ENCODE measurements at regions not wholly inside any gene's neighbourhood (a gene's known extent, or its start where the extent isn't known, plus 50 kb on each side); places are given as distances from the start of the nearest gene placed in this dataset.

DNA sequence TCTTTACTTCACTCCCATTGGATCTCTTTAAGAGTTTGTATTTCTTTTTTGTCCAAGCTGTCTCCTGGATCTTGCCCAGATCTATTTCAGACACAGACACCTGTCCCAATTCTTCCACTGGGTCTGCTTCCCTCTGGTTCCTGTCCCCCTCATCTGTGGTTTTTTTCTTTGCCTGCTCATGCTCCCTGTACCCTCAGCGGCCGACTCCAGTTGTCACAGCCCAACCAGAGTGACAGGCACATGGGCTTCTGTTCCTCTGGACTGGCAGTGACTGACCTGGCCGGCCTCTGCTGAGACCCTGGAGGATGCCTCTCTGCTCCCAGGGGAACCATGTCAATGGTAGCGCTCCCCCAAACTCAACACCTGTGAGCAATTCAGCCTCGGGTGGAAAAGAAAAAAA, 142.6 kb downstream of the WSCD1 start:
- Histone ChIP-seq H3K27ac (ENCODE audit: low read depth, low read length) (no peak overlapping the region), H3K4me2 (ENCODE audit: low read length) (no peak overlapping the region), H3K9me3 (ENCODE audit: control insufficient read depth, insufficient read depth, low read length) (no peaks in the 10 kb centered on the region), H3K36me3 (ENCODE audit: control insufficient read depth, low read length) (no peaks in the 10 kb centered on the region), H3K9me2 (replicated peaks; ENCODE audit: control insufficient read depth, low read length) (no peaks in the 10 kb centered on the region), H4K20me1 (ENCODE audit: control insufficient read depth, insufficient read depth, low read depth, low read length) (no peaks in the 10 kb centered on the region), H3K4me3 (ENCODE audit: low read length) (no peak overlapping the region), H3F3A (ENCODE audit: control insufficient read depth, insufficient read depth) (no peaks in the 10 kb centered on the region), H3K27me3 (ENCODE audit: control insufficient read depth, low read length) (no peaks in the 10 kb centered on the region), H3K79me2 (ENCODE audit: control insufficient read depth, low read length) (no peaks in the 10 kb centered on the region), H3K4me1 (ENCODE audit: control insufficient read depth, low read length) (no peaks in the 10 kb centered on the region)
- TF ChIP-seq, protein P1, sequence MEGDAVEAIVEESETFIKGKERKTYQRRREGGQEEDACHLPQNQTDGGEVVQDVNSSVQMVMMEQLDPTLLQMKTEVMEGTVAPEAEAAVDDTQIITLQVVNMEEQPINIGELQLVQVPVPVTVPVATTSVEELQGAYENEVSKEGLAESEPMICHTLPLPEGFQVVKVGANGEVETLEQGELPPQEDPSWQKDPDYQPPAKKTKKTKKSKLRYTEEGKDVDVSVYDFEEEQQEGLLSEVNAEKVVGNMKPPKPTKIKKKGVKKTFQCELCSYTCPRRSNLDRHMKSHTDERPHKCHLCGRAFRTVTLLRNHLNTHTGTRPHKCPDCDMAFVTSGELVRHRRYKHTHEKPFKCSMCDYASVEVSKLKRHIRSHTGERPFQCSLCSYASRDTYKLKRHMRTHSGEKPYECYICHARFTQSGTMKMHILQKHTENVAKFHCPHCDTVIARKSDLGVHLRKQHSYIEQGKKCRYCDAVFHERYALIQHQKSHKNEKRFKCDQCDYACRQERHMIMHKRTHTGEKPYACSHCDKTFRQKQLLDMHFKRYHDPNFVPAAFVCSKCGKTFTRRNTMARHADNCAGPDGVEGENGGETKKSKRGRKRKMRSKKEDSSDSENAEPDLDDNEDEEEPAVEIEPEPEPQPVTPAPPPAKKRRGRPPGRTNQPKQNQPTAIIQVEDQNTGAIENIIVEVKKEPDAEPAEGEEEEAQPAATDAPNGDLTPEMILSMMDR (IDR thresholded peaks at IDR 0.05; ENCODE audit: low read depth, low read length, poor library complexity, severe bottlenecking), result no peak
- TF ChIP-seq EZH2phosphoT487 (IDR thresholded peaks at IDR 0.05; ENCODE audit: borderline replicate concordance, low read length), result no peak

DNA sequence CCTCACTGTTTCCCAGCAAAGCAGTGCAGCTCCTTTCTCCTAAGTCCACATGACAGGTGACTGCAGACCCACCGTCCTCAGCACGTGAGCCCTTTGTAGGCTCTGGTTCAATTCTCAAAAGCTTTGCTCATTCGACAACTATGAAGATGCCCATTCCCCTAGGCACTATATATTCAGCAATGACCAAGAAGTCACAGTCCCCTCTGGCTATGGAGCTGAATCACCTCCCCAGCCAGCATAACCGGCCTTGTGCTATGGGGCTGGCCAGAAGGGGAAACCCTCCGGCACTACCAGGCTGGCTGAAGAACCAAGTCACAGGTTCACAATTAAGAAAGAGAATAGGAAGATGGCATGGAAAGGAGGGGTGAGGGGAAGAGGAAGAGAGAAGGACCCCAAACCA, 139.7 kb downstream of the WSCD1 start:
- no peak for TF ChIP-seq EZH2phosphoT487 (IDR thresholded peaks at IDR 0.05; ENCODE audit: borderline replicate concordance, low read length)
- TF ChIP-seq, protein P1 (IDR thresholded peaks at IDR 0.05; ENCODE audit: low read depth, low read length, poor library complexity, severe bottlenecking), result no peak
- Histone ChIP-seq H4K20me1 (ENCODE audit: control insufficient read depth, insufficient read depth, low read depth, low read length) (no peaks in the 10 kb centered on the region), H3K27ac (ENCODE audit: low read depth, low read length) (no peak overlapping the region), H3K27me3 (ENCODE audit: control insufficient read depth, low read length) (no peaks in the 10 kb centered on the region), H3K4me3 (ENCODE audit: low read length) (no peak overlapping the region), H3K36me3 (ENCODE audit: control insufficient read depth, low read length) (no peaks in the 10 kb centered on the region), H3F3A (ENCODE audit: control insufficient read depth, insufficient read depth) (no peaks in the 10 kb centered on the region), H3K4me2 (ENCODE audit: low read length) (no peak overlapping the region), H3K4me1 (ENCODE audit: control insufficient read depth, low read length) (no peaks in the 10 kb centered on the region), H3K9me2 (replicated peaks; ENCODE audit: control insufficient read depth, low read length) (no peaks in the 10 kb centered on the region), H3K9me3 (ENCODE audit: control insufficient read depth, insufficient read depth, low read length) (no peaks in the 10 kb centered on the region), H3K79me2 (ENCODE audit: control insufficient read depth, low read length) (no peaks in the 10 kb centered on the region)

DNA sequence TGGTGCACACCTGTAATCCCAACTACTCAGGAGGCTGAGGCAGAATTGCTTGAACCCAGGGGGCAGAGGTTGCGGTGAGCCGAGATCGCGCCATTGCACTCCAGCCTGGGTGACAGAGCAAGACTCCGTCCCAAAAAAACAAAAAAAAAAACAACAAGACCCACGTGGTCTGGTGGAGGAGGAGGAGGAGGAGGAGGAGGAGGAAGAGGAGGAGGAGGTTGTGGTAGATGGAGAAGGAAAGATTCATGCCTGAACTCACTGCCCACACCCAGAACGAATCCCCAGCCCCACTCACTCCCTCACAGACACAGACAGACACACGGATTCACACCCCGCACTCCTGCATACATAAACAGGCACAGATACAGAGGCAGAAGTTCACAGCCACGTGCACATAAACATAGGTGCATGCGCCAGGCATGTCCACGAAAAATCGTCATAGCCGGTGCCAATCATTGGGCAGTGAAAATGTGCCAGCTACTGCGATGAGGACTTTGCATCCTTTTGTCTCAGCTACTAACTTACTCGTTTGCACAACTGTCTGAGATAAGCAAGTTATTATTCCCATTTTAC, 138.5 kb downstream of the WSCD1 start:
- H3K79me2 ChIP-seq (ENCODE audit: control insufficient read depth, low read length), result no peaks in the 10 kb centered on the region
- no peaks in the 10 kb centered on the region for H3K9me3 ChIP-seq (ENCODE audit: control insufficient read depth, insufficient read depth, low read length)
- H3K27ac ChIP-seq (ENCODE audit: low read depth, low read length), result no peak overlapping the region
- no peak overlapping the region for H3K4me2 ChIP-seq (ENCODE audit: low read length)
- no peaks in the 10 kb centered on the region for H3K4me1 ChIP-seq (ENCODE audit: control insufficient read depth, low read length)
- H4K20me1 ChIP-seq (ENCODE audit: control insufficient read depth, insufficient read depth, low read depth, low read length), result no peaks in the 10 kb centered on the region
- H3K9me2 ChIP-seq (replicated peaks; ENCODE audit: control insufficient read depth, low read length), result no peaks in the 10 kb centered on the region
- H3K27me3 ChIP-seq (ENCODE audit: control insufficient read depth, low read length), result no peaks in the 10 kb centered on the region
- no peaks in the 10 kb centered on the region for H3F3A ChIP-seq (ENCODE audit: control insufficient read depth, insufficient read depth)
- H3K4me3 ChIP-seq (ENCODE audit: low read length), result no peak overlapping the region
- no peaks in the 10 kb centered on the region for H3K36me3 ChIP-seq (ENCODE audit: control insufficient read depth, low read length)
- TF ChIP-seq, protein P1 (IDR thresholded peaks at IDR 0.05; ENCODE audit: low read depth, low read length, poor library complexity, severe bottlenecking), result no peak
- no peak for TF ChIP-seq EZH2phosphoT487 (IDR thresholded peaks at IDR 0.05; ENCODE audit: borderline replicate concordance, low read length)
